ENCODE measurements at regions not wholly inside any gene's neighbourhood (a gene's known extent, or its start where the extent isn't known, plus 50 kb on each side); places are given as distances from the start of the nearest gene placed in this dataset.

- no peaks in the 10 kb centered on the region for H3K27me3 ChIP-seq (ENCODE audit: insufficient read depth, low read length)
- no peak overlapping the region for H3K4me2 ChIP-seq (ENCODE audit: insufficient read depth, low read length)
- H3K27ac ChIP-seq (ENCODE audit: low read depth, low read length): no peak overlapping the region
- H3K4me3 ChIP-seq (ENCODE audit: insufficient read depth, low read length): no peak overlapping the region
- H3K4me1 ChIP-seq (ENCODE audit: insufficient read depth, low read length): peaks cover 3% of the 10 kb centered on the region
- no peaks in the 10 kb centered on the region for H3K9me3 ChIP-seq (ENCODE audit: low read depth, low read length)
- no peaks in the 10 kb centered on the region for H4K20me1 ChIP-seq (ENCODE audit: insufficient read depth, low read length)
- TF ChIP-seq, protein P1, sequence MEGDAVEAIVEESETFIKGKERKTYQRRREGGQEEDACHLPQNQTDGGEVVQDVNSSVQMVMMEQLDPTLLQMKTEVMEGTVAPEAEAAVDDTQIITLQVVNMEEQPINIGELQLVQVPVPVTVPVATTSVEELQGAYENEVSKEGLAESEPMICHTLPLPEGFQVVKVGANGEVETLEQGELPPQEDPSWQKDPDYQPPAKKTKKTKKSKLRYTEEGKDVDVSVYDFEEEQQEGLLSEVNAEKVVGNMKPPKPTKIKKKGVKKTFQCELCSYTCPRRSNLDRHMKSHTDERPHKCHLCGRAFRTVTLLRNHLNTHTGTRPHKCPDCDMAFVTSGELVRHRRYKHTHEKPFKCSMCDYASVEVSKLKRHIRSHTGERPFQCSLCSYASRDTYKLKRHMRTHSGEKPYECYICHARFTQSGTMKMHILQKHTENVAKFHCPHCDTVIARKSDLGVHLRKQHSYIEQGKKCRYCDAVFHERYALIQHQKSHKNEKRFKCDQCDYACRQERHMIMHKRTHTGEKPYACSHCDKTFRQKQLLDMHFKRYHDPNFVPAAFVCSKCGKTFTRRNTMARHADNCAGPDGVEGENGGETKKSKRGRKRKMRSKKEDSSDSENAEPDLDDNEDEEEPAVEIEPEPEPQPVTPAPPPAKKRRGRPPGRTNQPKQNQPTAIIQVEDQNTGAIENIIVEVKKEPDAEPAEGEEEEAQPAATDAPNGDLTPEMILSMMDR (IDR thresholded peaks at IDR 0.05; ENCODE audit: extremely low read depth, low read depth, low read length): no peak
- DNase-seq (ENCODE audit: insufficient read length, low spot score, missing footprints): no peak
- no peak overlapping the region for H2AFZ ChIP-seq (ENCODE audit: low read length)
- no peaks in the 10 kb centered on the region for H3K79me2 ChIP-seq (ENCODE audit: insufficient read depth, low read length)
- no peaks in the 10 kb centered on the region for H3K36me3 ChIP-seq (ENCODE audit: insufficient read depth, low read length)
These were observed 89.3 kb downstream of the DIPK2A start for GRCh38 chr3:144060881-144061280.

- no peaks in the 10 kb centered on the region for H3K79me2 ChIP-seq (ENCODE audit: insufficient read depth, low read length)
- TF ChIP-seq, protein P1 (IDR thresholded peaks at IDR 0.05; ENCODE audit: extremely low read depth, low read depth, low read length): no peak
- no peak for DNase-seq (ENCODE audit: insufficient read length, low spot score, missing footprints)
These were observed 91.7 kb downstream of the DIPK2A start for GRCh38 chr3:144063306-144063705.

DNA sequence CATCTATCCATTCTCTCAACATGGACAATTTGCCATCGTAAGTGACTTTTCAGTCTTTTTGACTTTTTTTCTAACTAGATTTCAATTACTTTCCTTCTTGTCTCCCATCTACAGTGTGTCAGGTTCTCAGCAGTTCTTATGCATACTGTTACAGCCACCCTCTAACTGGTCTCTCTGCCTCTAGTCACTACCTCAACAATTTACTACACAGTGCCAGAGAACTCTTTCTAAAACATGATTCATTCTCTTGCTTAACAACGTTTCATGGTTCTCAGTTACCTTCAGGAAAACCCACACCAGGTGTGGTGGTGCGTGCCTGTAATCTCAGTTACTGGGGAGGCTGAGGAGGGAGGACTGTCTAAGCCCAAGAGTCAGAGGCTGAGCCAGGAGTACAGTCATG lies 95.4 kb downstream of the DIPK2A start:
- Histone ChIP-seq H2AFZ (ENCODE audit: low read length) (no peak overlapping the region), H3K27ac (ENCODE audit: low read depth, low read length) (no peak overlapping the region), H3K9me3 (ENCODE audit: low read depth, low read length) (peaks cover 2% of the 10 kb centered on the region), H3K36me3 (ENCODE audit: insufficient read depth, low read length) (no peaks in the 10 kb centered on the region), H3K79me2 (ENCODE audit: insufficient read depth, low read length) (no peaks in the 10 kb centered on the region), H3K4me3 (ENCODE audit: insufficient read depth, low read length) (no peak overlapping the region), H3K27me3 (ENCODE audit: insufficient read depth, low read length) (no peaks in the 10 kb centered on the region), H3K4me2 (ENCODE audit: insufficient read depth, low read length) (no peak overlapping the region), H3K4me1 (ENCODE audit: insufficient read depth, low read length) (no peaks in the 10 kb centered on the region), H4K20me1 (ENCODE audit: insufficient read depth, low read length) (no peaks in the 10 kb centered on the region)
- DNase-seq (ENCODE audit: insufficient read length, low spot score, missing footprints): no peak
- TF ChIP-seq, protein P1 (IDR thresholded peaks at IDR 0.05; ENCODE audit: extremely low read depth, low read depth, low read length): no peak

More at GRCh38 chr3:144063306-144063705, 91.7 kb downstream of the DIPK2A start:
- Histone ChIP-seq H2AFZ (ENCODE audit: low read length) (no peak overlapping the region), H3K4me3 (ENCODE audit: insufficient read depth, low read length) (no peak overlapping the region), H3K36me3 (ENCODE audit: insufficient read depth, low read length) (no peaks in the 10 kb centered on the region), H4K20me1 (ENCODE audit: insufficient read depth, low read length) (no peaks in the 10 kb centered on the region), H3K4me1 (ENCODE audit: insufficient read depth, low read length) (no peaks in the 10 kb centered on the region), H3K9me3 (ENCODE audit: low read depth, low read length) (no peaks in the 10 kb centered on the region), H3K27ac (ENCODE audit: low read depth, low read length) (no peak overlapping the region), H3K4me2 (ENCODE audit: insufficient read depth, low read length) (no peak overlapping the region), H3K27me3 (ENCODE audit: insufficient read depth, low read length) (no peaks in the 10 kb centered on the region)

DNA sequence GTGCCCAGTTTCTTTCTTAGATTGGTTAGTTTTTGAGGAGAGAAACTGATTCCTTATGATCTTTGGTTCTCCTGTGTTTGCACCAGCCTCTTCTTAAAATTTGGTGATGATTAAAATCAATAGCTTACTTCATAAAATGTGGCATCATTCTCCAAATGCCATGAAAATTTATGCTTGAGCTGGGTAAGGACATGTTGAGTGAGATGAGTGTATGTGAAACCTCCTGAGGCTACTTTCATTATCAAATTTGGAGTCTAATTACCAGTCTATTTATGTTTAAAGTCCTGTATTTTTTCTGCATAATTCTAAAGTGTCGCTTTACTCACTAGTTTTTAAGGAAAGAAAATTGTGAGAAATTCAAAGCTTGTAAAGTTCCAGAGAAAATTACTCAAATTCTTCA lies 102.1 kb downstream of the DIPK2A start:
- DNase-seq (ENCODE audit: insufficient read length, low spot score, missing footprints): no peak
- Histone ChIP-seq H3K4me1 (ENCODE audit: insufficient read depth, low read length) (no peaks in the 10 kb centered on the region), H3K79me2 (ENCODE audit: insufficient read depth, low read length) (no peaks in the 10 kb centered on the region), H3K36me3 (ENCODE audit: insufficient read depth, low read length) (no peaks in the 10 kb centered on the region), H3K4me2 (ENCODE audit: insufficient read depth, low read length) (no peak overlapping the region), H2AFZ (ENCODE audit: low read length) (no peak overlapping the region), H3K9me3 (ENCODE audit: low read depth, low read length) (peaks cover 2% of the 10 kb centered on the region), H3K4me3 (ENCODE audit: insufficient read depth, low read length) (no peak overlapping the region), H4K20me1 (ENCODE audit: insufficient read depth, low read length) (no peaks in the 10 kb centered on the region), H3K27me3 (ENCODE audit: insufficient read depth, low read length) (no peaks in the 10 kb centered on the region), H3K27ac (ENCODE audit: low read depth, low read length) (no peak overlapping the region)
- TF ChIP-seq, protein P1 (IDR thresholded peaks at IDR 0.05; ENCODE audit: extremely low read depth, low read depth, low read length): no peak

Data from osteoblast (primary cell).